ENCODE measurements at regions not wholly inside any gene's neighbourhood (a gene's known extent, or its start where the extent isn't known, plus 50 kb on each side); places are given as distances from the start of the nearest gene placed in this dataset.

DNA sequence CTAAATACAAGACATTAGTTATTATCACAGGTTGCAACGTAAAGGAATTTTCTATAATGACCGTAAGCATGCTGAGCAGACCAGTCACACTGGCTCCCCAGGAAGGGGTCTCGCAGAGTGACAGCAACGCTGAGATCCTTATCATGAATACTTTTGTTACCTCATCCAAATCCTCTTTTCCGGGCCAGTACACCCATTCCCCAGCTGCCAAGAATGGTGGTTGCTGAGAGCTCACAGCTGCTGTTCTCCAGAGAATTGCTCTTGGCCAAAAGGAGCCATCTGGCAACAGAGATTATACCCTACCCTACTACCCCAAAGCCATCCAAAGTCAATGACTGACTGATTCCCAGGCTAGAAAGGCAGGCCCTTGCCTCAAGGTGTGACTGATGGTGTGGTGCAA is 91.6 kb downstream of the FUNDC1 start:
- Histone ChIP-seq H3K4me3 (ENCODE audit: insufficient read depth, low read length) (no peak overlapping the region), H3K27ac (ENCODE audit: low read depth, low read length) (no peak overlapping the region), H3K4me2 (ENCODE audit: insufficient read depth, low read length) (no peak overlapping the region), H3K36me3 (ENCODE audit: insufficient read depth, low read length) (no peaks in the 10 kb centered on the region), H4K20me1 (ENCODE audit: insufficient read depth, low read length) (no peaks in the 10 kb centered on the region), H3K27me3 (ENCODE audit: insufficient read depth, low read length) (no peaks in the 10 kb centered on the region), H3K4me1 (ENCODE audit: insufficient read depth, low read length) (no peaks in the 10 kb centered on the region), H2AFZ (ENCODE audit: low read length) (no peak overlapping the region), H3K79me2 (ENCODE audit: insufficient read depth, low read length) (no peaks in the 10 kb centered on the region), H3K9me3 (ENCODE audit: low read depth, low read length) (no peaks in the 10 kb centered on the region)
- DNase-seq (ENCODE audit: insufficient read length, low spot score, missing footprints), result no peak
- TF ChIP-seq, protein P1, sequence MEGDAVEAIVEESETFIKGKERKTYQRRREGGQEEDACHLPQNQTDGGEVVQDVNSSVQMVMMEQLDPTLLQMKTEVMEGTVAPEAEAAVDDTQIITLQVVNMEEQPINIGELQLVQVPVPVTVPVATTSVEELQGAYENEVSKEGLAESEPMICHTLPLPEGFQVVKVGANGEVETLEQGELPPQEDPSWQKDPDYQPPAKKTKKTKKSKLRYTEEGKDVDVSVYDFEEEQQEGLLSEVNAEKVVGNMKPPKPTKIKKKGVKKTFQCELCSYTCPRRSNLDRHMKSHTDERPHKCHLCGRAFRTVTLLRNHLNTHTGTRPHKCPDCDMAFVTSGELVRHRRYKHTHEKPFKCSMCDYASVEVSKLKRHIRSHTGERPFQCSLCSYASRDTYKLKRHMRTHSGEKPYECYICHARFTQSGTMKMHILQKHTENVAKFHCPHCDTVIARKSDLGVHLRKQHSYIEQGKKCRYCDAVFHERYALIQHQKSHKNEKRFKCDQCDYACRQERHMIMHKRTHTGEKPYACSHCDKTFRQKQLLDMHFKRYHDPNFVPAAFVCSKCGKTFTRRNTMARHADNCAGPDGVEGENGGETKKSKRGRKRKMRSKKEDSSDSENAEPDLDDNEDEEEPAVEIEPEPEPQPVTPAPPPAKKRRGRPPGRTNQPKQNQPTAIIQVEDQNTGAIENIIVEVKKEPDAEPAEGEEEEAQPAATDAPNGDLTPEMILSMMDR (IDR thresholded peaks at IDR 0.05; ENCODE audit: extremely low read depth, low read depth, low read length), result no peak

DNA sequence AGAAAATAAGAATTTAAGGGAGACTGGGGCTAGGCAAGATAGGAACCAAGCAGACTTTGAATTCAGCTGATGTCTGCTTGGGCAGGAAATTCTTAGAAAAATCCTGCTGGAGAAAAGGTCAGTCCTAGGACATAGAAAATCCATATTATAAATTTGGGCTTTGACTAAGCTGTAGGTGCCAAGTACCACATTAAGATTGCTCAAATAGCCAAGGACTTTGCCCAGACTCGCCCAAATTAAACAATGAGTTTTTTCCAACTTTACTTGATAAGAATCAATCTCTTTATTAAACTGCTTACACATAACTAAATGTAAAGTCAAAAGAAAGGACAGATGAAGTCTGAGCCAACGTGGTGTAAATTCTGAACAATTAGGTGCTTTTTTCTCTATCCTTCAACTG is 95.4 kb downstream of the FUNDC1 start:
- no peak overlapping the region for H3K4me2 ChIP-seq (ENCODE audit: insufficient read depth, low read length)
- no peaks in the 10 kb centered on the region for H3K9me3 ChIP-seq (ENCODE audit: low read depth, low read length)
- no peaks in the 10 kb centered on the region for H4K20me1 ChIP-seq (ENCODE audit: insufficient read depth, low read length)
- H3K27ac ChIP-seq (ENCODE audit: low read depth, low read length), result no peak overlapping the region
- H3K4me1 ChIP-seq (ENCODE audit: insufficient read depth, low read length), result no peaks in the 10 kb centered on the region
- TF ChIP-seq, protein P1 (IDR thresholded peaks at IDR 0.05; ENCODE audit: extremely low read depth, low read depth, low read length), result no peak
- H3K79me2 ChIP-seq (ENCODE audit: insufficient read depth, low read length), result no peaks in the 10 kb centered on the region
- DNase-seq (ENCODE audit: insufficient read length, low spot score, missing footprints), result no peak
- H3K27me3 ChIP-seq (ENCODE audit: insufficient read depth, low read length), result no peaks in the 10 kb centered on the region
- H3K36me3 ChIP-seq (ENCODE audit: insufficient read depth, low read length), result no peaks in the 10 kb centered on the region
- H2AFZ ChIP-seq (ENCODE audit: low read length), result no peak overlapping the region
- H3K4me3 ChIP-seq (ENCODE audit: insufficient read depth, low read length), result no peak overlapping the region

DNA sequence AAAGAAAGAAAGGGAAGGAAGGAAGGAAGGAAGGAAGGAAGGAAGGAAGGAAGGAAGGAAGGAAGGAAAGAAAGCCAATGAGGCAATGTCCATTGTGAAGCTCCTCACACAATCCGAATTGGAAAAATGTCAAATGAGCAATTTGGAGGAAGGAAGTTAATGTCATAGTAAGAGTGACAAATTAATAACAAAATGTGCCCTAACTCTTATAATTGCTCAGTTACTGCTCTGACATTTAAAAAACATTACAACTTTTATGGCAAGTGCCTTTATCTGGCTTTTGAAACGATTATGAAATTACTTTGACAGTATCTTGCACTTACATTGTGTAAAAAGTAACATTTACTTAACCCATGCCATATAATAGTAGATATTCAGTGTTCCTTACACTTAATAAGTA is 96.5 kb upstream of the EFHC2 start:
- TF ChIP-seq, protein P1 (IDR thresholded peaks at IDR 0.05; ENCODE audit: extremely low read depth, low read depth, low read length), result no peak
- H3K4me3 ChIP-seq (ENCODE audit: insufficient read depth, low read length), result no peak overlapping the region
- H3K79me2 ChIP-seq (ENCODE audit: insufficient read depth, low read length), result no peaks in the 10 kb centered on the region
- H3K27me3 ChIP-seq (ENCODE audit: insufficient read depth, low read length), result no peaks in the 10 kb centered on the region
- no peaks in the 10 kb centered on the region for H3K9me3 ChIP-seq (ENCODE audit: low read depth, low read length)
- no peaks in the 10 kb centered on the region for H4K20me1 ChIP-seq (ENCODE audit: insufficient read depth, low read length)
- no peak overlapping the region for H2AFZ ChIP-seq (ENCODE audit: low read length)
- no peaks in the 10 kb centered on the region for H3K36me3 ChIP-seq (ENCODE audit: insufficient read depth, low read length)
- no peaks in the 10 kb centered on the region for H3K4me1 ChIP-seq (ENCODE audit: insufficient read depth, low read length)
- no peak overlapping the region for H3K4me2 ChIP-seq (ENCODE audit: insufficient read depth, low read length)
- H3K27ac ChIP-seq (ENCODE audit: low read depth, low read length), result no peak overlapping the region
- DNase-seq (ENCODE audit: insufficient read length, low spot score, missing footprints), result no peak

DNA sequence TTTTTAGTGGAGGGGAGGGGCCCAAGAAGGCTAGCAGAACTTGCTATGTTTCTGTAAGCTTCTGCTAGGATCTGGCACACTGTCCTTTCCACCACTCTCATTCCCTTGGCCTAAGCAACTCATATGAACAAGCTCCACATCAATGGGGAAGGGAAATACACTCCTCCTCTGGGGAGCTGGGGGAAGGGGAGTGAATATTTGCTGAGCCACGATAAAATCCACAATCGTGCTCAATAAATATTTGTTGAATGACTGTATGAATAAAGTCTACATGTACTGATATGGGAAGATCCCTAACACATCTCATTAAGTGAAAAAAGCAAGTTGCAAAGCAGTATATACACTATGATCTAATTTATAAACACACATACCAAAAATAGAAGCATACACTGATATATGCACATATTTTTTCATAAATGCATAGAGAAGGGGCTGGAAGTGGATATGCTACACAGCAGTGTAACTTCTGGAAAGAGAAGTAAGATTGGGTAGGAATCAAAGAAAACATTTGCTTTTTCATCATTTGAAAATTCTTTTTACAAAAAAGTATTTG is 95.8 kb upstream of the EFHC2 start:
- H3K36me3 ChIP-seq (ENCODE audit: insufficient read depth, low read length), result no peaks in the 10 kb centered on the region
- no peaks in the 10 kb centered on the region for H3K4me1 ChIP-seq (ENCODE audit: insufficient read depth, low read length)
- no peaks in the 10 kb centered on the region for H4K20me1 ChIP-seq (ENCODE audit: insufficient read depth, low read length)
- no peaks in the 10 kb centered on the region for H3K79me2 ChIP-seq (ENCODE audit: insufficient read depth, low read length)
- H3K4me2 ChIP-seq (ENCODE audit: insufficient read depth, low read length), result peak overlapping the region; percentile 18
- no peaks in the 10 kb centered on the region for H3K27me3 ChIP-seq (ENCODE audit: insufficient read depth, low read length)
- peak; percentile 22 for DNase-seq (ENCODE audit: insufficient read length, low spot score, missing footprints)
- H3K4me3 ChIP-seq (ENCODE audit: insufficient read depth, low read length), result no peak overlapping the region
- H3K27ac ChIP-seq (ENCODE audit: low read depth, low read length), result no peak overlapping the region
- H2AFZ ChIP-seq (ENCODE audit: low read length), result no peak overlapping the region
- TF ChIP-seq, protein P1 (IDR thresholded peaks at IDR 0.05; ENCODE audit: extremely low read depth, low read depth, low read length), result no peak
- no peaks in the 10 kb centered on the region for H3K9me3 ChIP-seq (ENCODE audit: low read depth, low read length)
